ENCODE measurements at regions not wholly inside any gene's neighbourhood (a gene's known extent, or its start where the extent isn't known, plus 50 kb on each side); places are given as distances from the start of the nearest gene placed in this dataset.

- Histone ChIP-seq H3K36me3 (ENCODE audit: control insufficient read depth in 2 of 2, extremely low read depth in 1 of 2, insufficient read depth in 2 of 2, low read length in 2 of 2) (no peaks in the 10 kb centered on the region), H3K9me1 (replicated peaks; ENCODE audit: control insufficient read depth, extremely low read depth, insufficient read depth, low read length) (no peaks in the 10 kb centered on the region), H3K79me2 (ENCODE audit: control insufficient read depth, insufficient read depth, low read length) (no peaks in the 10 kb centered on the region), H3K9ac (replicated peaks; ENCODE audit: extremely low read depth, insufficient read depth, low read length) (no peak overlapping the region), H2AFZ (ENCODE audit: low read depth, low read length) (no peak overlapping the region), H3K27me3 (ENCODE audit: control insufficient read depth in 2 of 2, insufficient read depth in 2 of 2, low read length in 2 of 2) (no peaks in the 10 kb centered on the region), H3K4me1 (ENCODE audit: control insufficient read depth, extremely low read depth, insufficient read depth, low read length) (no peaks in the 10 kb centered on the region), H3K9me3 (replicated peaks; ENCODE audit: control insufficient read depth, insufficient read depth, low read length) (no peaks in the 10 kb centered on the region), H3K4me2 (ENCODE audit: insufficient read depth, low read length) (no peak overlapping the region), H3K4me3 (replicated peaks in 1 of 3; ENCODE audit: insufficient read depth in 1 of 3, low read depth in 1 of 3, low read length in 3 of 3) (no peak overlapping the region), H3K27ac (ENCODE audit: insufficient read depth, low read depth, low read length) (no peak overlapping the region), H4K20me1 (replicated peaks; ENCODE audit: control insufficient read depth, extremely low read depth, insufficient read depth, low read length) (no peaks in the 10 kb centered on the region)
- dilution Hi-C loops (cut with MboI; ENCODE audit: extremely low pct_ligation_motif_present, low sequenced_read_pairs), result no loop called here
- CTCF ChIA-PET, result no interaction called here
- BruUV-seq (replicated peaks), result no TSS peak
- DNase-seq (ENCODE audit: low read depth, low spot score) (no peak), FAIRE-seq (no peak)
- TF ChIP-seq POLR2A (IDR thresholded peaks at IDR 0.05; ENCODE audit: low read depth, low read length), result no peak
- TF ChIP-seq EZH2 (IDR thresholded peaks at IDR 0.05; ENCODE audit: borderline replicate concordance, low read depth, low read length, severe bottlenecking), result no peak
- TF ChIP-seq CTCF (IDR thresholded peaks at IDR 0.05; ENCODE audit: extremely low read depth in 1 of 2, insufficient read depth in 1 of 2, low read depth in 1 of 2, low read length in 2 of 2), result no peak
- TF ChIP-seq JUN (IDR thresholded peaks at IDR 0.05; ENCODE audit: borderline replicate concordance, insufficient read depth, insufficient read length, low read depth), result no peak
- TF ChIP-seq FOS (IDR thresholded peaks at IDR 0.05; ENCODE audit: borderline replicate concordance, insufficient read depth, low read length), result no peak
- no peak for TF ChIP-seq MYC (IDR thresholded peaks at IDR 0.05; ENCODE audit: low read depth, low read length)
- TF ChIP-seq POLR2AphosphoS5 (IDR thresholded peaks at IDR 0.05; ENCODE audit: insufficient read depth, low read depth, low read length), result no peak
- TF ChIP-seq, protein P1, sequence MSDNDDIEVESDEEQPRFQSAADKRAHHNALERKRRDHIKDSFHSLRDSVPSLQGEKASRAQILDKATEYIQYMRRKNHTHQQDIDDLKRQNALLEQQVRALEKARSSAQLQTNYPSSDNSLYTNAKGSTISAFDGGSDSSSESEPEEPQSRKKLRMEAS (IDR thresholded peaks at IDR 0.05; ENCODE audit: insufficient read depth, insufficient read length), result no peak
- TF ChIP-seq GATA2 (IDR thresholded peaks at IDR 0.05; ENCODE audit: insufficient read depth, insufficient read length, low read depth, low read length), result no peak
- intact Hi-C loops (cut with micrococcal nuclease), result no loop called here
- POLR2A ChIA-PET, result no interaction called here
Observed at GRCh38 chr6:169380493-169380892, 126.8 kb upstream of the THBS2 start.

Data from endothelial cell of umbilical vein (primary cell).